Loucy (cell line): ENCODE measurements at regions not wholly inside any gene's neighbourhood (a gene's known extent, or its start where the extent isn't known, plus 50 kb on each side); places are given as distances from the start of the nearest gene placed in this dataset.

ENCODE experiments used
- CTCF ChIP-seq: fragments of 200-600 bp; sonication (generic); conservative IDR thresholded peaks from 2 replicates; pipeline ENCODE4 v1.5.1; 2014; ENCODE audit warnings: mild to moderate bottlenecking, antibody characterized with exemption, low read length
- EZH2phosphoT487 ChIP-seq: fragments of 200-600 bp; IDR thresholded peaks from 2 replicates; pipeline ENCODE4 v1.6.1; 2018; ENCODE audit warnings: antibody characterized with exemption, mild to moderate bottlenecking, moderate library complexity, borderline replicate concordance

GRCh38 chr5:121630402-121630801, 221.3 kb upstream of the FTMT start:
- no peak for TF ChIP-seq CTCF
- TF ChIP-seq EZH2phosphoT487, result no peak
